ENCODE measurements at regions not wholly inside any gene's neighbourhood (a gene's known extent, or its start where the extent isn't known, plus 50 kb on each side); places are given as distances from the start of the nearest gene placed in this dataset.

DNA sequence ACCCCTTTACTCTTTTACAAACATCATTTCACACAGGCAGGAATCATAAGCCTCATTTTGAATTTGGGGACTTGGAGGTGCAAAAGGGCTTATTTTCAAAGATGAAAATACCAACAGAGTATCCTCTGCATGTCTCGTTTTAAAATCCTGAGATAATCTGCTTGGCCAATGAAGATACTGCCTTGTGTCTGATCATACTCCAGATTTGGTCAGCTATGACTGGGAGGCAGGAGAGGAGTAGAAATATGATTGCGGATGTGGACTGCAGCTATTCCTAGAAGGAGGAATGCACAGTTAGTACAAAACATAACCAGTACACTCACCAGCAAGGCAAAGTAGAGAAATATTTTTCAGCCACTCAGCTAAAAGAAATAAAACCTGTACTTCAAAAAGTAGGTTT lies 342.3 kb downstream of the RPRM start:
- TF ChIP-seq CTCF (conservative IDR thresholded peaks at IDR 0.05 in 1 of 2, IDR thresholded peaks at IDR 0.05 in 1 of 2; ENCODE audit: low read depth in 1 of 2, low read length in 2 of 2): no peak
- no peak for TF ChIP-seq EZH2 (IDR thresholded peaks at IDR 0.05; ENCODE audit: low read length, missing control alignments)

All from fibroblast of lung (primary cell).